ENCODE measurements at regions not wholly inside any gene's neighbourhood (a gene's known extent, or its start where the extent isn't known, plus 50 kb on each side); places are given as distances from the start of the nearest gene placed in this dataset.
A peak's percentile ranks its signal among the peaks of the same experiment; 100 is the strongest.

- peak; percentile 76 to 91 (median 89) for TF ChIP-seq CTCF (IDR thresholded peaks at IDR 0.05; ENCODE audit: control extremely low read depth in 1 of 3, insufficient read depth in 1 of 3, low read depth in 1 of 3, low read length in 3 of 3)
- peak in 1 of 2 experiments; percentile 52; a peak in 1 of 3 replicates for TF ChIP-seq POLR2A (IDR thresholded peaks at IDR 0.05; ENCODE audit: control extremely low read depth in 1 of 2, low read depth in 2 of 2, low read length in 2 of 2)
- 0 out of 2 replicates have a peak, but pooled peaks have one; percentile 19 for TF ChIP-seq MAX (IDR thresholded peaks at IDR 0.05)
Measured at GRCh38 chr7:38330861-38331621, 57.6 kb upstream of the TARP start (continued).

All from H1 (cell line).